Hematopoietic multipotent progenitor cell treated with erythropoietin and hydrocortisone succinate and interleukin-3 and kit ligand, for 17 days (in vitro differentiated cells): ENCODE measurements at regions not wholly inside any gene's neighbourhood (a gene's known extent, or its start where the extent isn't known, plus 50 kb on each side); places are given as distances from the start of the nearest gene placed in this dataset.
"Not testable (repeated sequence)": the region's sequence is repeated elsewhere in the genome, so short reads cannot be mapped to it uniquely, and the experiment has no call there.

Source experiments
- DNase-seq: peaks from one replicate; pipeline ENCODE4 v3.0.0-alpha.2; 2015; ENCODE audit warnings: low spot score

DNA sequence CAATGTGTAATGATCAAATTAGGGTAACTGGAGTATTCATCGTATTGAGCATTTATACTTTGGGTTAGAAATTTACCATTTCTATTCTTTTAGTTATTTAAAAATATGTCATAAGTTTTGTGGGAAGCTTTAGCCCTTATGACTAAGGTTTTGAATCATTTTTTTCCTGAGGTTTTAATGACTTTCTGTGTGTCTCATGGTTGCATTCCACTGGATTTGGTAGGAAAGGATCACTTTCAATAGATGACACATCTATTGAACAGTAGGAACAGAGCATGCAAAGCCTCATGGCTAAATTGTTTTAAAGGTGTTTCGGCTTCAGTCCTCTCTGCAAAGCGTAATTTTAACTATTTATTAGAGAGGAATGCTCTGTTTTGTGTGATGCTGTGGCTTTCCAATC lies 512.4 kb upstream of the CHD1 start:
- DNase-seq: no peak

DNA sequence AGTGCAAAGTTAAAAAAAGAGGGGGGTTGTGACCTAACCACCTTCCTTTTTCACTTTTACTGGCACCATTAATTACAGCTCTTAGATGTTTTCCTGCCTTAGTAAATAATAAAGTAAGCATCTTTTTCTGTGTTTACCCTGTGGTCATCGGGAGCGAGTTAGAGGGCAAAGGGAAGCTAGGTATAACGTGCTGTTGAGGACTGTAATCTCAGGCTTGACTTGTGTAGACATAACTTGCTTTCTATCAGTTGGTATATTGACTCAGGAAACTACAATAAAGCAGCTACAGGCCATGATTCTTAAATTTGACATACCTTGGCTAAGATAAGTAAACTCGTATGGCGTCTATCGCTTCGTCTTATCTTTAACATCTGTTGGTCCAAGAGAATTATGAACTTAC lies 509.8 kb upstream of the CHD1 start:
- DNase-seq: no peak

DNA sequence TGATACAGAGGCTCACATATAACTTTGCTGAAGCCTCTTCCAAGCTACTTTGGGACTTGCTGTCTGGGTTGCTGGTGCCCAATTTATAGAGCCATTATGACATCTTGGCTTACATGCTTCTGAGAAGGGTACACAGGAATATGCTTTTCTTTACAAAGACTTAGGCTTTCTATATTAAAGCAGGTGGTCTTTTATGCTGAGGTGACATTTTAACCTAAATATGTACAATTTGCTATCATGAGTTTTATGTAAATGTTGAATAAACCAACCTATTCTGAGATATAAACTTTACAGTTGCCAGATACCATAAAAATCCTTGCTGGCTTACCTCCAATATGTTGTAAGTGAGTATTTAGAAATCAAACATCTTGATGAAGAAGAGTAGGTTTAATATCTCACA lies 509.2 kb upstream of the CHD1 start:
- no peak for DNase-seq

DNA sequence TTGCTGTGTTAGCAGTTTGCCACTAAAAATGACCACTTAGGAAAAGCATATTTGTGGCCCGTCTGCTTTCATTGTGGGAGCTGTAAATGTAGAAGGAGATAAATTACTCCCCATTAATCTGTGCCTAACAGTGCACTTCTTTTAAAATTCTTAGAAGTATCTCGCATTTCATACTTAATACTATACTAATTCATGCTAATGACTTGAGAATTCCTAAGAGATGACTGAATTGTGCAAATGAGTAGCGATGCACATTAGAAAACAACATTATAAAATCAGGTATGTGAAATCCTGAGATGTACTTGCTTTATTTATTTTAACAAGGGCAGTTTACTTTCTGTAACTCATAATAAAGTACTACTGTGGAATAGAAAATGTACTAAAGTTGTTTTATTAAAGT lies 494.6 kb upstream of the CHD1 start:
- not testable (repeated sequence) for DNase-seq

DNA sequence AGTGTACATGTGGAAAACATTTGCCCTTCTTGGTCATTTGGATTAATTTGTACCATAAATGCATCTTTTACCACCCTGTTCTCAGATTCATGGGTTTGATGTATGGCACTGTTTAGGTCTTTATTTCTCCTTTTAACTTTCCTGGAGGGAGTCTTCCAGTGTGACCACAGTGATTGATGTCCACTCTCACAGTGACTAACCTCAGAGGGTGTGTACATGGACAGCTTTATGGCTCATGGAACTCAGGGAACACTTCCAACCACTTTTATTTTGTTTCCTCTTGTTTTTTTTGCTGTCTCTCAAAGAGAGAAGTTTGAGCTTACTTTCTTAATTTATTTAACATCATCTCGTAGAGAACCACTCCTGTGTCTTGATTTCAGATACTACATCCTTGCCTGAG lies 489.8 kb upstream of the CHD1 start:
- not testable (repeated sequence) for DNase-seq

DNA sequence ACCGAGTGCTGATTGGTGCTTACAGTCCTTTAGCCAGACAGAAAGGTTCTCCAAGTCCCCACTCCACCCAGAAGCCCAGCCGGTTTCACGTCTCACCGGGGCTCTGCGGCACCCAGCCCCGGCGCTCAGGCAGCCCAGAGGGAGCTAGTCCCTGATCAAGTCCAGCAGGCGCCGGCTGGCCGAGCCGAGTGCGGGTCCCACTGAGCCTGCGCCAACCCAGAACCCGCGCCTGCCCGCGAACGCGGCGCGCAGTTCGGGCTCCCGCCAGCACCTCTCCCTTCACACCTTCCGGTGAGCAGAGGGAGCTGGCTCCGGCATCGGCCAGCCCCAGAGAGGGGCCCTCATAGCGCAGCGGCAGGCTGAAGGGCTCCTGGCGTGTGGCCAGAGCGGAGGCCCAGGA lies 481.6 kb upstream of the CHD1 start:
- DNase-seq: not testable (repeated sequence)

DNA sequence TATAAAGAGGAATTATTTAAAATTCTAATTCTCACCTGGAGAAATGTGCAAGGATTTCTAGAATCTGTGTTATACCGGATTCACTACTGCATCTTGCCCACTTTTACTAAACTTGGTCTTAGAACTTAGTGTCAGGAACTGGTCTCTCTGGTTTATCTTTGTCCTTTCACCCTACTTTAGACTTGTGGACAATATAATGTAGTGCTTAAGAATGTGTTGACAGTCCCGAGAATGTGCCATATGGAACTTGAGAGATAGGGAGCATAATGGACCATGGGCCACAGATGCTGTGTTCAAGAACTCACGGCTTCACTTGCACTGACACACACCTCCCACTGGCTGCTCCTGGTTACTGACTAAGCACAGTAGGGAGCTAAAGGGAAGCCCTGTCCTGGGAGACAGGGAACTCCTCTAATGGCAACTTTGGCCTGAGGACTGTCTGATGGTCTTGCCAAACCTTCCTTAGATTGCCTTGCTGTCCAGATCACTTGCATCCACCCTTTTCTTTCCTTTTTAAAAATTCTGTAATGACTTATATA lies 476.0 kb upstream of the CHD1 start:
- not testable (repeated sequence) for DNase-seq

DNA sequence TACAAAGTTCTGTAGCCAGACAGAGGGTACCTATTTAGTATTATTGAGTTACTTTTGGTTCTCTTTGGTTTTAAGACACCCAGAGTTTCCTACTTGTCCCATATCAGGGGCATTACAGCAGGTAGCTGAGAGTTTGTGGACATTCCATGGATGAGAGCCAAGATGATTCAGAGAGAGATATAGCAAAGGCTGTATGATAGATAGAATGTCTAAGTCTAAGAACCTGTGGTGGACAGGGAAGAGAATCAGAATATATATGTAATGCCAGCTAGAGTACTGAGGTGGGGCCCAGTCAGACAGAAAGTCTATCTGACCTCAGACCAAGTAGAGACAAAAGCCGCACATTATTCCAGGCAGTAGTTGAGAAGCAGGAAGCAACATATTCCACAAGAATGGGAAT lies 471.8 kb upstream of the CHD1 start:
- not testable (repeated sequence) for DNase-seq

DNA sequence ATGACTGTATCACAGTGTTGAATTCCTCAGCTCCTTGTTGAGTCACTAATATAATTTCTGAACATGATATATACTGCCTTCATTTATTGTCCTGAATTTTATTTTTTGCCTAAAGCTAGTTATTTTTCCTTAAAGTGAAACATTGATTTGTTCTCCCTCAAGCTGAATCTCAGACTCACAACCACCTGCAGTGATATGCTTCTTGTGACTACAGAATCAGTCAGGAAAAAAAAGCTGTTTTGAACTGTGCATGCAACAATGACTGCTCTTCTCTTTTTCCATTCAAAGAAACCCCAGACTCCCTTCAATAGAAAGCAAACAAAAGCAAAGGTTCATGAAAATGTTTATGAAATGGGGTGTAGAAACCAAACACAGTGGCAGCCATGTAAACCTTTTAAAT lies 470.2 kb upstream of the CHD1 start:
- no peak for DNase-seq

DNA sequence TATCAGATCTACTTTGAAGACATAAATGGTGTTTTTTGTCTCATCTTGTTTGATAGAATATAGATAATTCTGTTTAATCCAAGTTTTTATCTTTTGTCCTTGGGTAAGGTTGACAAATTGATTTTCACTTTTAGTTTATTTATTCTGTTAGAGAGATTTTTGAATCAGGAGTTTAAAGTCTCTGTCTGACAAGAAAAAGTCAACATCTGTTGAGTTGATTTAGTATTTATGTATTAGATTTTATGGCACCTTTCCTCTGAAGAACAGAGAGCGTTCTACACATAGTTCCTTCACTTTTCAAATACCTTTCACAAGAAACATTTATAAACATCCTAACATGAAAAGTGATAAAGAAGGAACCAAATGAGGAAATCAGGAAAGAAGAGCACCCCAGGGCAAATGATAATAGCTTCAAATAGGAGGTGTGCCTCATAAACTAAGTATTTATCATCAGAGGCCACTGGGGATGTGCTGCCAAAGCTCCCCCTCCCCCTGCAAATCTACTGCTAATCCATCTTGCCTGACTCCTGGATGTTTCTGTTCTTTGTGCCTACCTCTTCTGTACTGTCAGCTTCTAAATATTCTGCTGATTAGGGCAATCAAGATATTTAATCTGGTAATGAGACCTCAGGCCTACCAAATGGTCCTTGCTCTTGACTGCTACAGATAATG lies 457.7 kb upstream of the CHD1 start:
- no peak for DNase-seq

DNA sequence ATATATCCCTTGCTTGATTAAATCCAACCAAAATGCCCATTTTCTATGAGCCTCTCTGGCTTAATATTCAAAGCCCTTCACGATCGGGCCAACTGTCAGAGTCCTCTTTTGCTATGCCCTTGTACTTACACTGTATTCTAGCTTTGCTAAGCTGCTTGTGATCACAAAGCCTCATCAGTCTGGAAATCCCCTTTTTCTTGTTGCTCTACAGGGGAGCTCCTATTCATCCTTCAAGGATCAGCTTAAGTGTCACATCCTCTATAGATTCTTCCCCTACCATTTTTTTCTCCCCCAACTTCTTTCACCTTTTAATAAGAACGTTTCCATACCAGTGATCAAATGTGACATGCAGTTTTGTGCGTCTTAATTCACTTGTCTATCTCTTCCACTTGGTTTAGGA lies 450.4 kb upstream of the CHD1 start:
- DNase-seq: no peak

DNA sequence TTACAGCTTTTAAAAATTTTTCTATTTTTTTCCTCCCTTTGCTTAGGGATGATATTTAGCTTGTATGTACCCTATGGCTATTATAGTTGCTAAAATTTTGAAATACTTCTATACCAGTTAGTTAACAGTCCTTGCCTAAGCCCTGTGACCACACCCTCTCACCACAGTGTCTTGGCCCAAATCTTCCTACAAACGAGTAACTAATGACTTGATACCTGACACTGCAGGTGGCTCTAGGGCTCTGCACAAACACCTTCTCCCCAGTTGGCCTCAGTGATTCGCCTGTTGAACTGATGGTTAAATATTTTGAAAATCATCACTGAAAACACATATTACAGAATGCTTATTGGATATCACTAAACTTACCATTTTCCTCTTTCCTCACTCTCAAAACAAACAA lies 449.6 kb upstream of the CHD1 start:
- DNase-seq: no peak

DNA sequence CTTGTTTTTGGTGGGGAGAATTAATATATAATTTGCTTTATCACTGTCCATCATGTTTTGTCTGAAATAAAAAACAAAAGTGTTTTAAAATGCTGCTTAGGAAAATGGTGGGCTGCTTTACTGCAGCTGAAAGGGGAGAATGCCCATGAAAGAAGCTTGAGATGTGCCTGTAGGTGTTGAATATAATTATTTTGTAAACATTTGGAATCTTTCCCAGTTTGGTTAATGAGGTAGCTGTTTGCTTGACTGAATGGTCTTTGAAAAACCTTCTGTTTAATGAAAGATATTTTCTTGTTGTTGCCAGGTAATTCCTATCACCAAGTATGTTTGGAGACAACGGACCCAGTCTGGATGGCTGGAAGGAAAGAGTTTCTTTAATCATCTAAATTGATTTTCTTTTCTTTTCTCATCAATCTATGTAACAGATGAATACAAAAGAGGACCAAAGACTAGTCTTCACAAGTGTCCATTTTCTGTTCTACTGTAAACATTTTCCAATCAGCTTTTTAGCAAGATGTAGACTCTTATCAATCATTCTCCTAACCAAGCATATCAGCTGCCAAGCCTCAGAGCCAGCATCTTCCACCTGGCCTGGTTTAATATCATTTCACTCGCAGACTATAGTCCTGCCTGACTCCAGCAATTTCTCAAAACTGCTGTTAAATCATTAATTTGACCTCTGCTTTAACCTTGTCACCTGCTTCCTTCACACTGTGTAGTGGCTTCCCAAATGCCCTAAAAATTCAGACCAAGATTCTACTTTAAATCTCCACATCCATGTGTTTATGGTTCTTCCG lies 441.2 kb upstream of the CHD1 start:
- no peak for DNase-seq

DNA sequence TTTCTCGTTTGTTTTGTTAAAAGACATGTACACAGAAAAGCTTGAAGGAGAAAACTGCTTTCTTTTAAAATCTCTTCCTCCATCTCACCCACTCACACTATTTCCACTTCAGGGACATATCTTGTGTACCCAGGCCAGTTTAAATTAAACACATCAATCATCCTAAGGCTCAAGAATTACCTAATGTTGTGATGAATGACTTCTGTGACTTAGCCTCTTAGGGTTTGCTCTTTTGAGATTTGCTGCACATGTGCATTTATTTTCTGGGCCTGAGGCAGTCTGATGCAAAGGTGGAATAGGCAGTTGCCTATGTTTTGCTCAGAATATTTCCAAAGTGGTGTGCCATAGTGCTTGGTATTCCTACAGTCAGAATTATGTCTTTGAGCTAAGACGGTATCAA lies 439.9 kb upstream of the CHD1 start:
- no peak for DNase-seq

DNA sequence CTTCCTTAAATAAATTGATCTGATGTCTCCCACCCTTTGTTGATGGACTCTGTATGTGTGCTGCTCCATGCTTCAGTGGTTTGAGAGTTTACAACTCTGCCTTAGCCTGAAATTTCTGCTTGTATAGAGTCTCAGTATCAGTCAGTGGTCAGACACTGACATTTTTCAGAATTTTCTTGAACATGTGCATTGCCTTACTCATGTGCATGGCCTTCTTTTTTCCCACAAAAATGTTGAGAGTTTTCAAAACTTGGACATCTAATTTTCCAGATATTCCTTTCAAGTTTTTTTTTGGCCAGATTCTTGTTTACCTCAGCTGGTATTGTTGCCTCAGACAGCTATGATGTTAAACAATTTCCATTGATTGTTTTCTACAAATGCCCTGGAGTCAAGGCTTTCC lies 427.1 kb upstream of the CHD1 start:
- DNase-seq: no peak

DNA sequence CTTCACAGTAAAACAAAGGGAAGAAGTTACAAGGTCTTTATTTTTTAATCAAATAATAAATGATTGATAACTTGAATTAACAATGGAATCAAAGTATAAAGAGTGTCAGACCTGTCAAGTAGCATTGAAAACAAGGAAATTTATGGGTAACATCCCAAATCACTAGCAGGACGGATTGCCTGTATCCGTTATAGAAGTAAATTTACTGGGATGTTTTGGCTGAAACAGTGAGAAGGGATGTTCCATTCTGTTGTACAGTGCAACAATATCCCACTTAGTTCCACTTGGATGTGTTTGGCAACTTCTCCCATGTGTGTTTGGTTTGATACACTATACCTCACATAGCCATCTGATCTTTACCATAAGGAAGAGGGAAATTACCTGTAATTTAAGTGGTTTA lies 421.0 kb upstream of the CHD1 start:
- DNase-seq: no peak

DNA sequence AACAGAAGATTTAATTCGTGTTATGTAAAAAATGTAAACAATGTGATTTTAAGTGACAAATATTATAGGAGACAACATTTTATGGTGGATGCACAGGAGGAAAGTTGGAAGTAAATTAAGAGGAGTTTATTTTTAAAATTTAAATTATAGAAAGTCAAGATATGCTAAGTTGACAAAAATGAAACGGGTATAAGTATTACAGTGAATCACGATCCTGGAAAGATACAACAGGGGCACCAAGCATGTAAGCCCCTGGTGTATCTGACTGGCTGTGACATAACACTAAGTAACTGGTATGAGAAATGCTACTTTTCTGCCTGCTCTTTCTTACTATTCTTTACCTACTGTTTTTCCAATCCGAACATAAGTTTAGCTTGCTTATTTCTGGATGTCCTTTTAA lies 419.8 kb upstream of the CHD1 start:
- DNase-seq: no peak

DNA sequence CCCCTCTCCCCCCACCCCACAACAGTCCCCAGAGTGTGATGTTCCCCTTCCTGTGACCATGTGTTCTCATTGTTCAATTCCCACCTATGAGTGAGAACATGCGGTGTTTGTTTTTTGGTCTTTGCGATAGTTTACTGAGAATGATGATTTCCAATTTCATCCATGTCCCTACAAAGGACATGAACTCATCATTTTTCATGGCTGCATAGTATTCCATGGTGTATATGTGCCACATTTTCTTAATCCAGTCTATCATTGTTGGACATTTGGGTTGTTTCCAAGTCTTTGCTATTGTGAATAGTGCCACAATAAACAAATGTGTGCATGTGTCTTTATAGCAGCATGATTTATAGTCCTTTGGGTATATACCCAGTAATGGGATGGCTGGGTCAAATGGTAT lies 411.0 kb upstream of the CHD1 start:
- not testable (repeated sequence) for DNase-seq

DNA sequence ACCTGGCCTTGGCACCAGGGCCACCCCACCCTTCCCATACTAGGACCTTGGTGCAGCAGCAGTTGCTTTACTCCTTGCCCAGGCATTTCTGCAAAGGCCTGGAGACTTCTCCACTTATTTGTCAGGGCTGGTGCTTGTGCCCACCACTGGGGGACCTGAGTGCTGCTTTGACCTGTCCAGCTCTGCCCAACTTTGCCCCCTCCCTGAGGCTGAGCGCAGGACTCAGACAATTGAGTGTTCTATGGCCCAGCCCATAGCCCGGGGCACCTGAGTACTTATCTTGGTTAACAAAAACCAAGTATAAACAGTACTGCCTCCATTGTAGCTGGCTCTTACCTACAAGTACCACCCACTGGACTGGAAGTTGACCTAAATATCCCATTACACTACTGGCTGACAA lies 406.1 kb upstream of the CHD1 start:
- no peak for DNase-seq

DNA sequence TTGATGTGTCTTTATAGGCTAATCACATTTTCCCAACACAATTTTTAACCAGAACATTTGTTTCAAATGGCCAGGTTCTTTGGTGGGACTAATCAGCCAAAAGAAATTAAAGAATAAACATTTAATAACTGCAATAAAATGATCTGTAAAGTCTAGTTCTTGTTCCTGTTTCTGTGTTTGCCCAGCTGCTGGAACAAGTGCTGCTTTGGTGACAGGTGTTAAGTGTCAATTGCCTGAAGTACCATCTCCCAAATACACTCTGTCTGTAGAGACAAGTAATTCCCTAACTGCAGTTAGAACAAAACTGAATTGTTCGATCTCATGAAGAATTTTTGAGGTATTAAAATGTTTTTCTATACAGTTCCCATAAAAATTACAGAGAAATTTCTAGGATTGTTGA lies 402.3 kb upstream of the CHD1 start:
- no peak for DNase-seq

DNA sequence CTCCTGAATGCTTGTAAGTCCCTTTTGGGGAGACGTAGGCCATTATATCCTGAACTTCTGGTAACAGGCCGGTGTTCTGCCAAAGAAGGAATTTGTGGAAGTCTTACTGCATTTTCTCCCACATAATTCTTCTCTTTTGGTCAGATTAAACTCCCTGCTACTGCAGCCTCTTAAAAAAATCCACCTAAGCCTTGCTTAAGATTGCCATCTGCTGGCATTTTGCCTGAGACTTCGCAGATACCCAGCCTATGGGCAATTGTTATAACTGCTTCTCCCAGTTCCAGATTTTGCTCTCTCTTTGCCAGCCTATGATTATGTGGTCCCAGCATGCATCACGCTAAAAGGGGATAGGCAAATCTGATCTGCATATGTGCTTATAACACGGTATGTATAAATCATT lies 391.6 kb upstream of the CHD1 start:
- no peak for DNase-seq

DNA sequence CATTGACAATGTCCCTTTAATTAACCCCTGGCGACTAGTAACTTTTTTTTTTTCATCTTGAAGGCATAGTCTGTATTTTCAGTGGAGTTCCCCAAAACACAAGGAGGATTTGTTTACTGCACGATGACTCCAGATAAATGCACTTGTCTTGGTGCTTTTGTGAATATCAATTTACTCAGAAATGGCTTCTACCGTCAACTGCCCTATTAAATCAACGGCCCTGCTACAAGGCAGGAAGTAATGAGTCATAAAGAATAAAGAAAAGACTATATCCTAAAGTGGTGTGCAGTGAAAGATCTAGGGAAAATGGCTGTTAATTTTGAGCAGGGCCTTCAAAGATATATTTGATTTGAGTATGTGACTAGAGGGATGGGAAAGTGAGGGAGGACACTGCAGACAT lies 388.3 kb upstream of the CHD1 start:
- DNase-seq: no peak

DNA sequence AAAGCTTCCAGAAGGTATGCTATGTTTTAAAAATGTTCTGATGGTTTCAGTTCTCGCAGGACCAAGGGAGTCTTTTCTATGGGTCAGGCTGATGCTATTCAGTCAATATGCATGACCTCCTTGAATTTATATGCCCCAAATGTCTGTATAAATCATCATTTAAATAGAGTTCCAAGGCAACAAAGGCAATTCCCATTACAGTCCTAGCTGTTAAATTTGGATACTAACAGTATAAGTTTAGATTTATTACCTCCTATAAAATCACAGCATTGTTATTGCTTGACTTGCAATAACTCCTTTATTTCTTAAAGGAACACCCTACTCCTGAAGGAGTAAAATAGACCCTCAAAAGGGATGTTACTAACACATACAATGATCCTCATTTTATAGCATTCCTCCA lies 387.7 kb upstream of the CHD1 start:
- DNase-seq: no peak
